ENCODE measurements at regions not wholly inside any gene's neighbourhood (a gene's known extent, or its start where the extent isn't known, plus 50 kb on each side); places are given as distances from the start of the nearest gene placed in this dataset.
A peak's percentile ranks its signal among the peaks of the same experiment; 100 is the strongest.

- no peak overlapping the region for H3K27ac ChIP-seq
- DNase-seq = no peak
- no peaks in the 10 kb centered on the region for H3K27me3 ChIP-seq (replicated peaks in 1 of 7)
- intact Hi-C loops (cut with DNase I; ENCODE audit: low total_unique reads) = no loop called here
- H3K36me3 ChIP-seq = no peaks in the 10 kb centered on the region
- no peak overlapping the region for H3K4me3 ChIP-seq
- WGBS, 5 donors = 91 to 98% (median 94%) methylated on average over 7 of the region's 7 CpGs
- H3K4me1 ChIP-seq = peaks cover 0 to 18% (median 9%) of the 10 kb centered on the region in 6 donors
- TF ChIP-seq POLR2A (IDR thresholded peaks at IDR 0.05) (no peak), CTCF (IDR thresholded peaks at IDR 0.05 in 8 of 11, conservative IDR thresholded peaks at IDR 0.05 in 3 of 11) (no peak), POLR2AphosphoS5 (IDR thresholded peaks at IDR 0.05) (no peak)
- H3K9me3 ChIP-seq = peaks cover 0 to 8% (median 0%) of the 10 kb centered on the region in 8 donors
Observed at GRCh38 chr20:5696011-5696559, 54.1 kb upstream of the SHLD1 start.

- H3K36me3 ChIP-seq = no peaks in the 10 kb centered on the region
- intact Hi-C loops (cut with DNase I; ENCODE audit: low total_unique reads) = no loop called here
- no peaks in the 10 kb centered on the region for H3K27me3 ChIP-seq (replicated peaks in 1 of 7)
- peak; percentile 88 for DNase-seq
- H3K4me3 ChIP-seq = no peak overlapping the region
- WGBS, 5 donors = 82 to 88% (median 84%) methylated on average over 9 of the region's 9 CpGs
- peaks cover 0 to 4% (median 0%) of the 10 kb centered on the region in 8 donors for H3K9me3 ChIP-seq
- peak overlapping the region in 4 of 8 donors; percentile 10 to 37 (median 23) for H3K27ac ChIP-seq
- peaks cover 2 to 56% (median 39%) of the 10 kb centered on the region in 6 donors for H3K4me1 ChIP-seq
- TF ChIP-seq POLR2A (IDR thresholded peaks at IDR 0.05) (no peak), POLR2AphosphoS5 (IDR thresholded peaks at IDR 0.05) (peak in 2 of 3 donors; percentile 68 to 69)
Observed at GRCh38 chr20:5691918-5692618, 58.1 kb upstream of the SHLD1 start.

GRCh38 chr20:5689463-5689862 lies 60.7 kb upstream of the SHLD1 start:
- H3K27ac ChIP-seq = peak overlapping the region; percentile 37 to 80 (median 77)
- DNase-seq = no peak

GRCh38 chr20:5688431-5688972 lies 61.7 kb upstream of the SHLD1 start:
- no peaks in the 10 kb centered on the region for H3K36me3 ChIP-seq
- intact Hi-C loops (cut with DNase I; ENCODE audit: low total_unique reads) = no loop called here
- peaks cover 2 to 65% (median 39%) of the 10 kb centered on the region in 6 donors for H3K4me1 ChIP-seq
- DNase-seq = peak; percentile 81
- TF ChIP-seq POLR2A (IDR thresholded peaks at IDR 0.05) (no peak), POLR2AphosphoS5 (IDR thresholded peaks at IDR 0.05) (peak in 2 of 3 donors; percentile 33 to 41)
- H3K27ac ChIP-seq = peak overlapping the region; percentile 37 to 80 (median 77)
- H3K9me3 ChIP-seq = no peaks in the 10 kb centered on the region
- H3K27me3 ChIP-seq (replicated peaks in 1 of 7) = no peaks in the 10 kb centered on the region
- peak overlapping the region in 1 of 8 donors; percentile 16 for H3K4me3 ChIP-seq
- 28 to 51% (median 31%) methylated on average over 11 to 12 of the region's 12 CpGs for WGBS, 5 donors

More at GRCh38 chr20:5689463-5689862, 60.7 kb upstream of the SHLD1 start:
- no peaks in the 10 kb centered on the region for H3K27me3 ChIP-seq (replicated peaks in 1 of 7)
- no peak for TF ChIP-seq POLR2A (IDR thresholded peaks at IDR 0.05)
- TF ChIP-seq POLR2AphosphoS5 (IDR thresholded peaks at IDR 0.05) = peak in 1 of 3 donors; percentile 33
- H3K4me3 ChIP-seq = no peak overlapping the region
- H3K9me3 ChIP-seq = no peaks in the 10 kb centered on the region
- H3K4me1 ChIP-seq = peaks cover 2 to 65% (median 39%) of the 10 kb centered on the region in 6 donors
- H3K36me3 ChIP-seq = no peaks in the 10 kb centered on the region
- intact Hi-C loops (cut with DNase I; ENCODE audit: low total_unique reads) = no loop called here
- WGBS, 5 donors = 40 to 70% (median 45%) methylated on average over 6 of the region's 6 CpGs

- no peak for DNase-seq
- WGBS, 5 donors = 38 to 72% (median 53%) methylated on average over 4 of the region's 4 CpGs
- TF ChIP-seq POLR2AphosphoS5 (IDR thresholded peaks at IDR 0.05) (peak in 1 of 3 donors; percentile 65), POLR2A (IDR thresholded peaks at IDR 0.05) (no peak)
- Histone ChIP-seq H3K36me3 (no peaks in the 10 kb centered on the region), H3K4me3 (peak overlapping the region in 1 of 8 donors; percentile 16), H3K9me3 (no peaks in the 10 kb centered on the region), H3K27ac (peak overlapping the region in 7 of 8 donors; percentile 41 to 80 (median 79)), H3K27me3 (replicated peaks in 1 of 7) (no peaks in the 10 kb centered on the region), H3K4me1 (peaks cover 2 to 69% (median 39%) of the 10 kb centered on the region in 6 donors)
- intact Hi-C loops (cut with DNase I; ENCODE audit: low total_unique reads) = no loop called here
Observed at GRCh38 chr20:5687884-5688283, 62.3 kb upstream of the SHLD1 start.

Data from spleen (tissue), 11 donors.